ENCODE measurements at regions not wholly inside any gene's neighbourhood (a gene's known extent, or its start where the extent isn't known, plus 50 kb on each side); places are given as distances from the start of the nearest gene placed in this dataset.
"Not testable (repeated sequence)": the region's sequence is repeated elsewhere in the genome, so short reads cannot be mapped to it uniquely, and the experiment has no call there.

DNA sequence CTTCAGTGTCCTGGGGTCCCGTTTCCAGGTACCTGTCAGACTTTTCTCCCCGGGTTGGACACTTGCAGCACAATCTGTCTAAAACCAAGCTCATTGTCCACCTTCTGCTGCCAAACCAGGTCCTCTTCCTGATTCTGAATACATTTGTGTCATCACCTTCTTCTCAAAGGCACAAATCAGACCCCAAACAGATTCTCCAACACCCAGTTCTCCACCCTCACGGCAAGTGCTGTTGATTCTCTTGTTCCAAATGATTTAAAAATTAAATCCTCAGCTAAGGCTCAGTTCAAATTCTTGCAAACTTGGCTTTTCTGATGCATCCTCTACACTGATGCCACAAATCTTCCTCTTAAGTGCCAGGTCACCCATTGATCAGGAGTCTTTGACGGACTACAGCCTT lies 122.5 kb upstream of the LDB2 start:
- no peaks in the 10 kb centered on the region for H3K27me3 ChIP-seq
- no peak overlapping the region for H3K27ac ChIP-seq
- H3K4me1 ChIP-seq: no peaks in the 10 kb centered on the region
- DNase-seq: no peak
- no peaks in the 10 kb centered on the region for H3K36me3 ChIP-seq
- H3K4me3 ChIP-seq: no peak overlapping the region
- TF ChIP-seq POLR2A (IDR thresholded peaks at IDR 0.05): no peak
- H3K9me3 ChIP-seq: no peaks in the 10 kb centered on the region

DNA sequence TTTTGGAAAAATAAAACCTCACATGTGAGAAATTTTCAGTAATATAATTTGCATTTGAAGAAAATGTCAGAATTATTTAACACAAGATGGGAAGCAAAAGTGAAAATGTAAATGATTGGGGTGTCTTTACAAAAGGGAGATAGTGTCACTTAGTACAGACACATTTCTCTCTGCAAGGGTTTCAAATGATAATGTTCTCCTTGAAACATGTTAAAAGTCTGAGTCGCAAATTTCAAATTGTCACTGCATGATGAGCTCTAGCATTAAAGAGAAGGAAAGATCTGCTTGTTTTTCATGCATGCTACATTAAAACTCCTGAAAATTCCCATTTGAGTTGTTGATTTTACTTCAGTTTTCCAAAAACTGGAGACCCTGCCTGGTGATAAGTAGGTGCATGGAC lies 122.0 kb upstream of the LDB2 start:
- no peak overlapping the region for H3K4me3 ChIP-seq

DNA sequence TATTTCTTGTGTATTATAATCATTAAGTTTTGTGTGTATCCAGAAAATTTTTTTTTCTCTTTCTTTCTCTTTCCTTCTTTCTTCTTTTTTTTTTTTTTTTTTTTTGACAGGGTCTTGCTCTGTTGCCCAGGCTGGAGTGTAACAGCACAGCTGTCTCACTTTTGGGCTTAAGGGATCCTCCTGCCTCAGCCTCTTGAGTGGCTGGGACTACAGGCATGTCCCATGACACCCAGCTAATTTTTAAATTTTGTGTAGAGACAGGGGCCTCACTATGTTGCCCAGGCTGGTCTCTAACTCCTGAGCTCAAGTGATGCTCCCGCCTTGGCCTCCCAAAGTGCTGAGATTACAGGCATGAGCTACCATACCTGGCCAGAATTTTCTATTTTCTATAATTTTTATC lies 120.2 kb upstream of the LDB2 start:
- DNase-seq, H3K27ac ChIP-seq, H3K9me3 ChIP-seq, H3K4me1 ChIP-seq, H3K27me3 ChIP-seq, H3K4me3 ChIP-seq, H3K36me3 ChIP-seq: not testable (repeated sequence)

More for the DNA sequence above, 122.0 kb upstream of the LDB2 start:
- no peaks in the 10 kb centered on the region for H3K4me1 ChIP-seq
- TF ChIP-seq, protein P1, sequence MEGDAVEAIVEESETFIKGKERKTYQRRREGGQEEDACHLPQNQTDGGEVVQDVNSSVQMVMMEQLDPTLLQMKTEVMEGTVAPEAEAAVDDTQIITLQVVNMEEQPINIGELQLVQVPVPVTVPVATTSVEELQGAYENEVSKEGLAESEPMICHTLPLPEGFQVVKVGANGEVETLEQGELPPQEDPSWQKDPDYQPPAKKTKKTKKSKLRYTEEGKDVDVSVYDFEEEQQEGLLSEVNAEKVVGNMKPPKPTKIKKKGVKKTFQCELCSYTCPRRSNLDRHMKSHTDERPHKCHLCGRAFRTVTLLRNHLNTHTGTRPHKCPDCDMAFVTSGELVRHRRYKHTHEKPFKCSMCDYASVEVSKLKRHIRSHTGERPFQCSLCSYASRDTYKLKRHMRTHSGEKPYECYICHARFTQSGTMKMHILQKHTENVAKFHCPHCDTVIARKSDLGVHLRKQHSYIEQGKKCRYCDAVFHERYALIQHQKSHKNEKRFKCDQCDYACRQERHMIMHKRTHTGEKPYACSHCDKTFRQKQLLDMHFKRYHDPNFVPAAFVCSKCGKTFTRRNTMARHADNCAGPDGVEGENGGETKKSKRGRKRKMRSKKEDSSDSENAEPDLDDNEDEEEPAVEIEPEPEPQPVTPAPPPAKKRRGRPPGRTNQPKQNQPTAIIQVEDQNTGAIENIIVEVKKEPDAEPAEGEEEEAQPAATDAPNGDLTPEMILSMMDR (IDR thresholded peaks at IDR 0.05): no peak
- no peak for TF ChIP-seq POLR2A (IDR thresholded peaks at IDR 0.05)
- DNase-seq: no peak
- H3K27ac ChIP-seq: no peak overlapping the region
- no peaks in the 10 kb centered on the region for H3K36me3 ChIP-seq
- H3K27me3 ChIP-seq: no peaks in the 10 kb centered on the region
- no peaks in the 10 kb centered on the region for H3K9me3 ChIP-seq

DNA sequence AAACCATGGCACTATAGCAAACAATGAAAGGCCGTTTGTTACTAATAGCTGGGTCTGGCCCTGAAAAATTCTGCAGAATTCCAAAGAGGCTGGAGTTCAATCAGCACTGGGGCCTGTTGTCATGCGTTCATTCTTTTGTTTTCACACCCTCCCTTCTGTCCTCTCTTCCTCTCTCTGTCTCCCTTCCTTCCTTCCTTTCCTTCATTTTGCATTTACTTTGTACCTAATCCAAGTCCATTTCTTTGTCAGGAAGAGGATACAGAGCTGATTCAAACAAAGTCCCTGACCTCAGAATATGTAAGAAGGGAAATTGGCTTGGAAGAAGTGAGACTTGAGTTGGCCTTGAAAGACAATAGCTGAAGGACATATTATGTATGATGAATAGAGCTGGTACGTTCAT lies 119.6 kb upstream of the LDB2 start:
- Histone ChIP-seq H3K4me3 (no peak overlapping the region), H3K36me3 (no peaks in the 10 kb centered on the region), H3K4me1 (no peaks in the 10 kb centered on the region), H3K27ac (no peak overlapping the region), H3K9me3 (no peaks in the 10 kb centered on the region), H3K27me3 (no peaks in the 10 kb centered on the region)
- TF ChIP-seq POLR2A (IDR thresholded peaks at IDR 0.05): no peak
- TF ChIP-seq, protein P1 (IDR thresholded peaks at IDR 0.05): no peak
- DNase-seq: no peak

DNA sequence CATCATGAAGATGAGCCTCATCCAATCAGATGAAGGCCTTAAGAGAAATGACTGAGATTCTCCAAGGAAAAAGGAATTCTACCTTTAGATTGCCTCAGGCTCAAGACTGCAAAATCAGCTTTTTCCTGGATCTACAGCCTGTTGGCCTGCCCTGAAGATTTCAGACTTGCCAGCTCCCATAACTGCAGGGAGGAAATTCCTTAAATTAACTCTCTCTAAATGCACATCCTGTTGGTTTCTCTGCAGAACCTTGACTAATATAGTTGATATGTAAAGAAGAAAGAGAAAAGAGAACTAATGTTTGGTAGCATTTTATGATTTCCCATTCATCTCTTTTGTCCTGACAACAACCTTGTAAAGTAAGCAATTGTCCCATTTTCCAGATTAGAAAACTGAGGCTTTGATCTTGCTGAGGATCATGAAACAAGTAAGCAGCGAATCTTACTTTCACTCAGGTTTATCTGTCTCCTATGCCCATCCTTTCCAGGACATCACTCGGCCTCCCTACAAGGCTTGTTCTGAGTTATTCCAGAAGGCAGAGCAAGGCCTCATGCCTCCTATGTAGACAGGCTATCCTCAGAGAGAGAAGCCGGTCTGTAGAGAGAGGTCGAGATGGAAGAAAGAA lies 115.0 kb upstream of the LDB2 start:
- H3K9me3 ChIP-seq: no peaks in the 10 kb centered on the region
- no peaks in the 10 kb centered on the region for H3K27me3 ChIP-seq
- no peaks in the 10 kb centered on the region for H3K4me1 ChIP-seq
- H3K27ac ChIP-seq: no peak overlapping the region
- TF ChIP-seq, protein P1 (IDR thresholded peaks at IDR 0.05): no peak
- TF ChIP-seq POLR2A (IDR thresholded peaks at IDR 0.05): no peak
- DNase-seq: no peak
- H3K36me3 ChIP-seq: no peaks in the 10 kb centered on the region
- H3K4me3 ChIP-seq: no peak overlapping the region

DNA sequence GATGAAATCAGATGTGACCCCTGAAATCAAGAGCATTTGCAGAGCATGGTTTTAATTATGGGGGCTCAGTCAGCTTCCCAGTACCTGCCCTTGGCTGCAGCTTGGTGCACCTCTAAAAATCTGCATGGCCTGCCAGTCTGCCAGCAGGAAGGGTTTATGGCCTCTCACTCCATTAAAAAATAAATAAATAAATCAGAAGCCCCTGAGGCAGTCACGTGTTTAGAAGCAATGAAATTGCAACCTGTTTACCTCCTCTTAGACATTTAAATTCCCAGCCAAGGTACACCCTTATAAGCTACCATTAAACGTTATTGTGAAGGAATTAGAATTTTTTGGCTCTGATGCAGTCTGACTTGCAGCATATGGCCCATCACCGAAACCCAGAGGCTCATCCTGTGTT lies 114.0 kb upstream of the LDB2 start:
- Histone ChIP-seq H3K9me3 (no peaks in the 10 kb centered on the region), H3K27ac (no peak overlapping the region), H3K4me3 (no peak overlapping the region), H3K36me3 (no peaks in the 10 kb centered on the region), H3K27me3 (no peaks in the 10 kb centered on the region), H3K4me1 (no peaks in the 10 kb centered on the region)
- no peak for DNase-seq
- no peak for TF ChIP-seq POLR2A (IDR thresholded peaks at IDR 0.05)
- TF ChIP-seq, protein P1 (IDR thresholded peaks at IDR 0.05): no peak
